HG03139 (cell line): ENCODE measurements at regions not wholly inside any gene's neighbourhood (a gene's known extent, or its start where the extent isn't known, plus 50 kb on each side); places are given as distances from the start of the nearest gene placed in this dataset.

Experiments
- ATAC-seq: cut with Tn5 transposase; IDR thresholded peaks from one replicate; pipeline ENCODE4 v1.9.1; 2021; ENCODE audit not compliant: unreplicated experiment

- no peak for ATAC-seq
Measured at GRCh38 chr1:229760478-229760996, 134.5 kb downstream of the URB2 start.

GRCh38 chr1:229762891-229763290 is 136.8 kb downstream of the URB2 start:
- ATAC-seq = no peak

GRCh38 chr1:229768232-229768631 is 142.2 kb downstream of the URB2 start:
- ATAC-seq = no peak

- ATAC-seq = no peak
Measured at GRCh38 chr1:229769006-229769405, 143.0 kb downstream of the URB2 start.

- ATAC-seq = no peak
Measured at GRCh38 chr1:229769809-229770208, 143.8 kb downstream of the URB2 start.

- no peak for ATAC-seq
Measured at GRCh38 chr1:229778794-229779193, 152.7 kb downstream of the URB2 start.

- ATAC-seq = no peak
Measured at GRCh38 chr1:229781453-229781852, 155.4 kb downstream of the URB2 start.

GRCh38 chr1:229782469-229782868 is 156.4 kb downstream of the URB2 start:
- no peak for ATAC-seq

- no peak for ATAC-seq
Measured at GRCh38 chr1:229784834-229785233, 158.8 kb downstream of the URB2 start.

- ATAC-seq = no peak
Measured at GRCh38 chr1:229786974-229787610, 161.0 kb downstream of the URB2 start.

- ATAC-seq = no peak
Measured at GRCh38 chr1:229788004-229788403, 162.0 kb downstream of the URB2 start.

GRCh38 chr1:229792012-229792975 is 166.2 kb downstream of the URB2 start:
- no peak for ATAC-seq

GRCh38 chr1:229793488-229793887 is 167.4 kb downstream of the URB2 start:
- ATAC-seq = no peak

- ATAC-seq = no peak
Measured at GRCh38 chr1:229798558-229798957, 172.5 kb downstream of the URB2 start.

- no peak for ATAC-seq
Measured at GRCh38 chr1:229803626-229804217, 177.7 kb downstream of the URB2 start.

GRCh38 chr1:229808272-229808671 is 182.2 kb downstream of the URB2 start:
- ATAC-seq = no peak

- ATAC-seq = no peak
Measured at GRCh38 chr1:229810140-229810539, 184.1 kb downstream of the URB2 start.

- no peak for ATAC-seq
Measured at GRCh38 chr1:229810961-229811360, 184.9 kb downstream of the URB2 start.

- no peak for ATAC-seq
Measured at GRCh38 chr1:229812148-229812547, 186.1 kb downstream of the URB2 start.

- ATAC-seq = no peak
Measured at GRCh38 chr1:229812693-229813092, 186.6 kb downstream of the URB2 start.

GRCh38 chr1:229815076-229815475 is 189.0 kb downstream of the URB2 start:
- ATAC-seq = no peak

GRCh38 chr1:229815961-229816360 is 189.9 kb downstream of the URB2 start:
- no peak for ATAC-seq
